AG20443 (cell line): ENCODE measurements at regions not wholly inside any gene's neighbourhood (a gene's known extent, or its start where the extent isn't known, plus 50 kb on each side); places are given as distances from the start of the nearest gene placed in this dataset.
A peak's percentile ranks its signal among the peaks of the same experiment; 100 is the strongest.
"Not testable (repeated sequence)": the region's sequence is repeated elsewhere in the genome, so short reads cannot be mapped to it uniquely, and the experiment has no call there.

Experiments
- DNase-seq: peaks from one replicate; pipeline ENCODE4 v3.0.0; 2012; ENCODE audit warnings: low spot score, mixed read lengths

DNA sequence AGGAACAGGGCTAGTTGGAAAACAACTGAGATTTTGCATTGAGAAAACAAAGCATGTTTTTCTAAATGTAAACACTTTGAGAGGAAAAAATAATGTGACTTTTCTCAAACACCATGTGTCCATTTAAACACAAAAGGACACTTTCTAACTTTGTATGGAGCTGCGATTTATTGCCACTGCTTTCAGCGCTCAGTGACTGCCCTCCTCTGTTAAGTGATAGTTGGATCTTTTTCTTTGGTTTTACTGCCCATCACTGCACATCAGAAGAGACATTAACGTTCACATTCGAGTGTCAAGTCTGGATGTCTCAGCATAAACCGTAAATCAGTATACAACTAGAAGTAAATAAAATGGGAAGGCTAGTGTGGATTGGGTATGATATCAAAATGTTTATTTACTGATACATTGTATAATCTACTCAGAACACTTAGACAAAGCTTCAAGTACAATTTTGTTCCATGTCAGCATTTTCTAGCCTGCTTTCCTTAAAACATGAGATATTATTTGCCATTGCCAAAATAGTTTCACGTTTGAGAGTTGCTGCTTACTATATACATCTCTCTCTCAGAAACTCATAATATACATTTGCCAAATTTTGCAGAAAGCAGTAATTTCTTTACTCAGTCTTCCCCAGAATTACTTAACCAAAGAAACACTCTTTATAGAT lies 237.6 kb downstream of the IKZF2 start:
- DNase-seq, result no peak

DNA sequence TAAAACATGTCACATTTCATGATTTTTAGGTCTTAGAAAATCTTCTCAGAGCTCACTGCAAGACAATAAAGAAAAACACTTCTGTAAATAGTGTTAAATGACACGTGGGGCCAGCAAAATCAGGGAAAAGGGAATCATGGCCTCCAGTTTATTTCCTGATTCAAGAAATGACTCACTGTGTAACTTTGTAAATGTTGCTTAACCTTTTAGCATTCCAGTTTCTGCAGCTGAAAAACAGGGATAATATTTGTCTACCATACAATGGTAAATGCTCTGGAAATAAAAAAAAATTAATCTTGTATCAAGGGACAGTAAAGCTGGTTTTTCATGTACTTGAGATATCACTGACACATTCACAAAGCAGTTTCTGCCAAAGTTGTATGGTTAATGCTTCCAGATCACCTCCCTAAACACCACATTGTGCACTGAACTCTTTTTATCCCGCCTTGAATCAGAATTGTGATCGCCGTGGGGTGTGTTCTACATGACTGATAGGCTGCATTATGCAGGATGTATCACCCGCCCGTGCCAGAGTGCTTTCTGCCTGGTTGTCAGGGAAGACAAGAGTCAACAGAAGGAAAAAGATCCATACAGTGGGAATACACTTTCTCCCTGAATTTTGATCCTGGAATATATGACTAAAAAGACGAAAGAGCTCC lies 238.8 kb downstream of the IKZF2 start:
- peak; percentile 60 for DNase-seq

- DNase-seq, result no peak
Observed at GRCh38 chr2:212911011-212911410, 240.4 kb downstream of the IKZF2 start.

- no peak for DNase-seq
Observed at GRCh38 chr2:212908682-212909435, 242.6 kb downstream of the IKZF2 start.

DNA sequence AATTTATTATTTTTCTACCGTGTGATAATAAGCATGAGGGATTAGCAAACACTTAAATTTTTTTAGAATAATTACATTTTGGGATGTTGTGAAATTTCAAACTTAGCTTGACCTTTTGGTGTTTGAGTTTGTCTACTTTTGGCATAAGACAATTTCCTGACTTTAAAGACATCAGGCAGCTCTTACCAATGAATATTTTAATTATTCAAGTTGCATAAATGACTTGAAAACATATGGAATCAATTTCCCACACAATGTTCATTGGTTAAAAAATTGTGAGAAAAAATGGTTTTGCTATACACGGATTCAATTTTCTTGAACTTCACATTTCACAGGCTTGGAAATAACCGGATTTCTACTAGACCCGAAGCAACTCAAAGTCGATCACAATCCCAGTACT lies 243.4 kb downstream of the IKZF2 start:
- no peak for DNase-seq

DNA sequence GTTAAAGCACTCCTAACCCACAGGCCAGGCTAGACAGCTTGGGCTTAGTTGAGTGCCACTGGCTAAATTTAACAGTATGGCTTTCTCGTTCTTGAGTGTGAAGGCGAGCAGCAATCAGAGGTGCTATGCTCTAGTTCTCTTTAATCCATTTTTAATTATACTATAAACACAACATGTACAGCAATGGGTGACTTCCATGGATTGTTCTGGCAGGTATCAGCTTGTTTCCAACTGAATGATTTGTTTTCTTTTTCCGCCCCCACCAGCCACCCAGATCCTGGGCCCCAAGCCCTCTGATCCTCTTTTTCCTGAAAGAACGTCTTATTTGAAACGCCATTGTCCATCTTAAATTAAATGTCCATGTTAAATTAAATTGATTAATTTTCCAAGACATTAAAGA lies 244.8 kb downstream of the IKZF2 start:
- no peak for DNase-seq

DNA sequence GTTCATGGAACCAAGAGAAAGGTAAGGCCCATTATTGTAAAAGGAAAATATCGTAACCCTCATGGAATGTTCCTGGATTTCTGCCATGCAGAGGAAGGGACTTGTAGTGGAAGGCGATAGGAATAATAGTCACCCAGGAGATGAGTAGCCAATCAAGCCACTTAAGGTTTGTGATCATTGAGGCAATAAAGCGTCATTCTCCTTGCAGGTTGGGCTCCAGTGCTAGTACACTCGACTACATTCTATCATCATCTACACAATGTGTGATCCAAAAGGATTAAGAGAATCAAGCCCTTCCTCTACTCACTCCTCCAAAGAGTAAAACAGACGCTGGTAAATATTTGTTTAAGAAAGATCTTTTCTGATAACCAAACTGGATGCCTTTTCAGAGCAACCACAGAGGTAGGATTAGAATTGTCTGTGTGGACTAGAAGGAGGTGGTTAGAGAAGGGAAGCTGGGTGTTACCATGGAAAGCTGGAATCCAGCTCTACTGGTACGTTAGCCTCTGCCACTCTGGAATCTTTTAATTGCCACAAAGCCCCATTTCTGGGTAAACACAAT lies 245.7 kb downstream of the IKZF2 start:
- no peak for DNase-seq

DNA sequence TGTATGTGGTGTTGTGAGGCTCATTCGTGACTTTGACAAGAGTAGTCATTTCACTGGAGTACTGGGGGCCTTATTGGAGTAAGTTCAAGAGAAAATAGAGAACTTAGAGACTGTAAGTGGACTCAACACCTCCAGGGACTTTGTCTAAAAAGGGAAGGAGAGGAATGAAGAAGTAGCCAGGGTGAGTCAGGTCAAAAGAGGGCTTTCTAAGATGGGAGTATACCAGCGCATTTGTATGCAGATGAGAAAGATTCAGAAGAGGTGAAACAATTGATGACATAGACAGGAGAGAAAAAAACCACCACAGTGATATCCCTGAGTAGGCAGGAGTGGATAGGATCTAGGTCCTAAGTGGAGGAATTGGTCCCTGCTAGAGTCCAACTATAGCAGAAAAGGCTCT lies 246.8 kb downstream of the IKZF2 start:
- DNase-seq, result no peak

GRCh38 chr2:212903413-212903812 lies 248.0 kb downstream of the IKZF2 start:
- DNase-seq, result no peak

DNA sequence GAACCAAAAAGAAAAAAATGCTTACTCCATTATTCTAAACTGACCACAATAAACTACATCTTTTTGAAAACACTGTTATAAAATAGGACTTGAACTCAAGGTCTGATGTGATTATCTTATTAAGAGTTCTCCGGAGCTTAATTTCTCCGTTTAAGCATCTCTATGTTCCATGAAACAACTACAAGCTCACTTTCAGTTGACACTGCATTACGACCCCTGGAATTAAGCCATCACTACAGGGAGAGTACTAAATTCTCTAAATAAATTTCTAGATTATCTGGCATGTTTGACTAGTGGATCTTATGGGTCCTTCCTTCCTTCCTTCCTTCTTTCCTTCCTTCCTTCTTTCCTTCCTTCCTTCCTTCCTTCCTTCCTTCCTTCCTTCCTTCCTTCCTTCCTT lies 249.0 kb downstream of the IKZF2 start:
- DNase-seq, result no peak

- no peak for DNase-seq
Observed at GRCh38 chr2:212901604-212902275, 249.7 kb downstream of the IKZF2 start.

DNA sequence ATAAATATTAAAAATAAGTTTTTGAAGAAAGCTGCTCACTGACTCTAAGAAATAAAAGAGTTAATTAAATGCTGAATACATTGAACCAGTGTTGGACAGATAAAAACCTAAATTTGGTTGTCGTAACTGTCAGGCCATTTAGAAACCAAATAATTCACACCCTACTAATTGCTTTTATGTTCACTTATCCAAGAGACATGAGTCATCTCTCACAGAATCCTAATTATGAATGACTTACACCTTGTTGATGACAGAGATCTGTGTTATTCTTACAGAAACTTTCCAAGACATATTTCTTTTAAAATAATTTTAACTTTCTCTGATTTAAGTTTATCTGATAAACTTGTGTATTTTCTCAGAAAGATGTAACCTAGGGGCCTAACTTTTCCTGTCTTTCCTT lies 250.7 kb downstream of the IKZF2 start:
- DNase-seq, result no peak

DNA sequence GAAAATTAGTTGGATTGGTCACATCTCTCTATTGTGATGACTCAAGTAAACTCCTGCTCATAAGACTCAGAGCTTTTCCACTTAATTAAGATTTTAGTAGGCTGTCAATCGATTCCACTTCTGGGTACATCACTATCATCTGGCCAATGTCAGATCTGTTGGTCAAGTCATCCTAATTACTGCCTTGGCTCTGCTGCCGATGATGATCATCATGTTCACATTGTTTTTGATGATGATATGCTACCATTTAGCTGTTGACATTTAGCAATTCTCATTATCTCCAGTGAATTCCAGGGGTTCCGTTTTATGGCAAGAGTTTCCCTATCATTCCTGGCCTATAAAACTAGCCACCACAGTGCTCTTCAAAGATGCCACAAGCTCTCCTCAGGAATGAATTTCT lies 253.4 kb downstream of the IKZF2 start:
- peak; percentile 17 for DNase-seq

- DNase-seq, result peak; percentile 44
Observed at GRCh38 chr2:212897296-212897695, 254.1 kb downstream of the IKZF2 start.

GRCh38 chr2:212894026-212894425 lies 257.4 kb downstream of the IKZF2 start:
- DNase-seq, result no peak

GRCh38 chr2:212893216-212893615 lies 258.2 kb downstream of the IKZF2 start:
- no peak for DNase-seq

GRCh38 chr2:212892193-212892592 lies 259.2 kb downstream of the IKZF2 start:
- DNase-seq, result peak; percentile 29

GRCh38 chr2:212891580-212891979 lies 259.8 kb downstream of the IKZF2 start:
- DNase-seq, result no peak

GRCh38 chr2:212882626-212883025 lies 268.8 kb downstream of the IKZF2 start:
- DNase-seq, result no peak

DNA sequence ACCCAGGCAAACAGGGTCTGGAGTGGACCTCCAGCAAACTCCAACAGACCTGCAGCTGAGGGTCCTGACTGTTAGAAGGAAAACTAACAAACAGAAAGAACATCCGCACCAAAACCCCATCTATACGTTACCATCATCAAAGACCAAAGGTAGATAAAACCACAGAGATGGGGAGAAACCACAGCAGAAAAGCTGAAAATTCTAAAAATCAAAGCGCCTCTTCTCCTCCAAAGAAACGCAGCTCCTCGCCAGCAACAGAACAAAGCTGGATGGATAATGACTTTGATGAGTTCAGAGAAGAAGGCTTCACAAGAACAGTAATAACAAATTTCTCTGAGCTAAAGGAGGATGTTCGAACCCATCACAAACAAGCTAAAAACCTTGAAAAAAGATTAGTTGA lies 274.9 kb downstream of the IKZF2 start:
- DNase-seq, result not testable (repeated sequence)

GRCh38 chr2:212875950-212876349 lies 275.5 kb downstream of the IKZF2 start:
- DNase-seq, result not testable (repeated sequence)

- no peak for DNase-seq
Observed at GRCh38 chr2:212873256-212873655, 278.2 kb downstream of the IKZF2 start.
